GM18907 (cell line): ENCODE measurements at regions not wholly inside any gene's neighbourhood (a gene's known extent, or its start where the extent isn't known, plus 50 kb on each side); places are given as distances from the start of the nearest gene placed in this dataset.
A peak's percentile ranks its signal among the peaks of the same experiment; 100 is the strongest.

Experiments used
- ATAC-seq: cut with Tn5 transposase; IDR thresholded peaks from one replicate; pipeline ENCODE4 v1.9.1; 2021; ENCODE audit warnings: mild to moderate bottlenecking, moderate library complexity; ENCODE audit not compliant: unreplicated experiment

DNA sequence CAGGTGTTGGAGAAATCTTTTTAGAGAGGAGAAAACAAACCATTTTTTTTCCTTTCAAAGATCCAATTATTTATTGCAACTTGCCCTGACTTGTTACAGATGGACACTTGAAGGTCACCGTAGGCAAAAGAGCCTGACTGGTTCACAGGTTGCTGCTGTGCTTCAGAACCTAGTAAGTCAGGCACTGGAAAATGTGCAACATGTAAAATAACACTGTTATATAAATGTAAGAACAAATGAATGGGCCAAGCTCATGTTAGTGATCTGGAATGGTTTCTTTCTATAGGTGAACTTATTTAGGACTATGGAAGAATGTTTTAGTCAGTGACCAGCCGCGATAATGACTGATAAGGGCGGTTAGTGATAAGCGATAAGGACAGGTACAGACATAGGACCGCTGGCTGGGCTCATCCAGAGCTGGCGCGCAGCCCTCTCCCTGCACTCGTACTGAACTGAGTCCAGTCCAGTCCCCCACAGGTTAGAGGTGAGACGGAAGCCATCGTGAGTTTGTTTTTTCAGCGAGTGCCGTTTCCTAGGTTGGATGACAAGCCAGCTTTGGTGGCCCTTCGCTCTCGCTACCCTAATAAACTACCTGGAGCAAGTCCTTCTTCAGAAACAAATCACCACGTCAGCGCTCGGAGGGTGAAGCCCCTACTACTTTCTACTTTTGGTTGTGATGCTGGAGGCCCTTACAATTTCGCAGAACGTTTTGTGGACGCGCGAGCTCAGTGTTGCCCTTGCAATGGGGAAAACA is 94.4 kb upstream of the PRDM1 start:
- ATAC-seq: peak; percentile 44

- no peak for ATAC-seq
Measured at GRCh38 chr6:105990151-105990550, 96.0 kb upstream of the PRDM1 start.

GRCh38 chr6:105988812-105989577 is 97.1 kb upstream of the PRDM1 start:
- no peak for ATAC-seq

GRCh38 chr6:105988321-105988720 is 97.8 kb upstream of the PRDM1 start:
- ATAC-seq: no peak

DNA sequence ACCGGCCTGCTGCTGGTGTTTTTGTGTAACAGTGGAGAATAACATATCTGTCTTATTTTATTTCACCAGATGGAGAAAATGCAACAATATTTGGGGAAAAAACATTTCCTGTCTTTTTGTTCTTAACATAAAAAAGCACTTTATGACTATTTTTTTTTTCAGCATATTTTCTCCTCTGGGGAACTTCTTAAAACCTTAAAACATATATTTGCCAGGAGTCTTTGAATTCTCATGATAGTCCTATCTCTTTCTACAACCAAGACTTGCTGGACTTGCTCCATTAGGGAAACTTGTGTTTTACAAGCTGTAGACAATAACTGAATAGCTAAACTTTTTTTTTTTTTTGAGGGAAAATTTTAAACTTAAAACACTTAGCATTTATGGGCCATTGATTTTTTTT is 98.6 kb upstream of the PRDM1 start:
- ATAC-seq: no peak

GRCh38 chr6:105986998-105987397 is 99.1 kb upstream of the PRDM1 start:
- ATAC-seq: no peak

DNA sequence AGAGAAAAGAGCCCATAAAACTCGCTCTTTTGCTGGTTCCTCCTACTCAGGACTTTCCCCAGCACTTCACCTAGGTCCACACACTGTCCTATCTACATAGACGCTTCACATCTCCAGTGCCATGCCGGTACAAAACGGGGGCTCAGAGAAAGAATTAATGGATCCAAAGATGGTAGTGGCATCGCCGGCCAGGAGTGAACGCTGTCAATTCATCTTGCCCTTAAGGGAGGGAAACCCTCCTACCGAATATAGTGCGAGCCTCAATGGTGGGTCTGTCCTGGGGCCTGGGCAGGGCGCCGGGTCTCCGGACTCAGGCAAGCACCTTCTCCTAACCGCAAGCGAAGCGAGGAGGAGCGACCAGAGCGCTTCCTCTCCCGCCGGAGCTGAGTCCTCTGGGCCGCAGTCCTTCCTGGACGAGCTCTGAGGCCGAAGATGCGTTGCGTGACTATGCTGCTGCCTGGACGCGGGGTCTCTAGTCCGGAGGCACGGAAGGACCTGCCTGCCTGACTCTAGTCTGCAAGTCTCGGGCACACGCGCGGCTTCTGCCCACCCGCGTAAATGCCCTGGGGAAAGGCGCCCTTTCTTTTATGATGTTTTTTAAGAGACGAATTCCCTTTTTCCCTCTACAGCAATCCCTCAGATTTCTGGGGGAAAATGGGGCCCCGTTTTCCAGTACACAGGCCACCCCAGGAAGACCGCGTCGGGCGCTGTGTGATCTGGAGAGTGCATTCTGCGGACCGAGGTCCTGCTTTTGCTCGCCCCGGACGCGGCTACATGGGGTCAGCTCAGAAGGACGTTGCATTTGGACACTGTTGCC is 100.1 kb upstream of the PRDM1 start:
- ATAC-seq: no peak

DNA sequence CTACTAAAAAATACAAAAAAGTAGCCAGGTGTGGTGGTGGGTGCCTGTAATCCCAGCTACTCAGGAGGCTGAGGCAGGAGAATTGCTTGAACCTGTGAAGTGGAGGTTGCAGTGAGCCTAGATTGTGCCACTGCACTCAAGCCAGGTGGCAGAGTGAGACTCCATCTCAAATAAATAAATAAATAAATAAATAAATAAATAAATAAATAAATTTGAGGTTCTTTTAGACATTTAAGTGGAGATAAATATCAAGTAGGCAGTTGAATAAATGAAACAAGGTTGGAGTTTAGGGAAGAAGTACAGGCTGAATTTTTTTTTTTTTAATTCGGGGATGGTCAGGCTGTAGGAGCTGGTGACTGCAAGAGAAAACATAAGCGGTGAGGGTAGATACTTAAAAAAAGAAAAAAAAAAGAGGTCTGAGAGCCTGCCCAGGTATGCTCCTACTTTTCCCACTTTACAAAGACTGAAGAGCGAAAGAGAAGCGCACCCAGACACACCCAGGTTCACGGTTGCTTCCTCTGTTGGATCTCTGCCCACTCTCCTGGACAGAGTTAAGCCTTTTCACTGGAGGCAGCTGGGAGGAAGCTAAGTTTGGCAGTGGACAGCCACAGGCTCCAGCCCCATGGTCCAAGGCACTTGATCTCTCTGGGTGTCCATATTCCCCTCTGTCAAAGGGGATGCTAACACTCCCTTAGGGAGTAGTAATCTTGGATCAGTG is 100.9 kb upstream of the PRDM1 start:
- ATAC-seq: no peak

GRCh38 chr6:105983763-105984162 is 102.4 kb upstream of the PRDM1 start:
- ATAC-seq: no peak

GRCh38 chr6:105982761-105983540 is 103.2 kb upstream of the PRDM1 start:
- ATAC-seq: no peak

GRCh38 chr6:105981888-105982358 is 104.2 kb upstream of the PRDM1 start:
- ATAC-seq: no peak

GRCh38 chr6:105981002-105981887 is 104.9 kb upstream of the PRDM1 start:
- peak; percentile 46 for ATAC-seq

DNA sequence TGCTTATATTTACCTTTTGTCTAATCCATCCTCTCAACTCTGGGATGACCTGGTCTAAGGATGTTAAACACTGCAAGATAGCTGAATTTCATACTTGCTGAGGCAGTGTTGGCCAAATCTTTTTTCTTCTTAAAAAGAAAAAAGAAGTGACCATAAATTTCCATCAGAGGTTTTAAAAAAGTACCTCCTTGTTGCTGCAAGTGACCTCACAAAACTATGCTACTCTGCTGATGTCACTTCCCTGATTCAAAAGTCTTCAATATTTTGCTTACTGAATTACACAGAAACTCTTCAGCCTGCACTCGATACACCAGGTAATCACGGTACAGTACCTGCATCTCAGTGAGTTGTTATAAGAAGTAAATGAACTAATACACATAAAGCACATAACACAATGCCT is 107.2 kb upstream of the PRDM1 start:
- no peak for ATAC-seq

GRCh38 chr6:105977934-105978504 is 108.1 kb upstream of the PRDM1 start:
- no peak for ATAC-seq

DNA sequence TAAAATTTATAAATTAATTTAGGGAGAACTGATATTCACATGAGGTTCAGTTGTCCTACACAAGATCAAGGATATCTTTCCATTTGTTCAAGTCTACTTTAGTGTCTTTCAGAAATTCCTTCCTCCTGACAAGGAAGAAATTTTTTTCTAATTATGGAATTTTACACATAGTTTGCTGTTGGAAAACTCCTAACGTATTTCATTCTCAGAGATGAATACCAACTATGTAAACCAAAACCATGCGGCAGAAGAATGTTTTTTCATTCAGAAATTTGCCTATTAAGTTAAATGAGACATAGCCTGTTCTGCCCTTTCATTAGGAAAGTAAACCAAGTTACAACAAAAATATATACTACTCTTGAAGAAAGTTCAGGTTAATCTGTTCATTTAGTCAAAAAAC is 111.2 kb upstream of the PRDM1 start:
- ATAC-seq: no peak

DNA sequence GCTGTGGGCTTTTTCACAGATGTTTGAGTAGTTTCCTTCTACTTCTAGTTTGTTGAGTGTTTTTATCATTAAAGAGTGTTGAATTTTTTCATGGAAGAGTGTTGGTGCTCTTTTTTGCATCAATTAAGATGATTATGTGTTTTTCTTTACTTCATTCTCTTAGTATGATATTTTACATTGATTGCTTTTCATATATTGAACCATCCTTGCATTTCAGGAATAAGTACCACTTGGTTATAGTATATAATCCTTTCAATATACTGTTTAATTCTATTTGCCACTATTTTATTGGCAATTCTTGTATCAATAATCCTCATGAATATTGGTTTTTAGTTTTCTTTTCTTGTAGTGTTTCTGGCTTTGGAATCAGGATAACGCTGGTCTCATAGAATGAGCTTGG is 113.7 kb upstream of the PRDM1 start:
- ATAC-seq: no peak

DNA sequence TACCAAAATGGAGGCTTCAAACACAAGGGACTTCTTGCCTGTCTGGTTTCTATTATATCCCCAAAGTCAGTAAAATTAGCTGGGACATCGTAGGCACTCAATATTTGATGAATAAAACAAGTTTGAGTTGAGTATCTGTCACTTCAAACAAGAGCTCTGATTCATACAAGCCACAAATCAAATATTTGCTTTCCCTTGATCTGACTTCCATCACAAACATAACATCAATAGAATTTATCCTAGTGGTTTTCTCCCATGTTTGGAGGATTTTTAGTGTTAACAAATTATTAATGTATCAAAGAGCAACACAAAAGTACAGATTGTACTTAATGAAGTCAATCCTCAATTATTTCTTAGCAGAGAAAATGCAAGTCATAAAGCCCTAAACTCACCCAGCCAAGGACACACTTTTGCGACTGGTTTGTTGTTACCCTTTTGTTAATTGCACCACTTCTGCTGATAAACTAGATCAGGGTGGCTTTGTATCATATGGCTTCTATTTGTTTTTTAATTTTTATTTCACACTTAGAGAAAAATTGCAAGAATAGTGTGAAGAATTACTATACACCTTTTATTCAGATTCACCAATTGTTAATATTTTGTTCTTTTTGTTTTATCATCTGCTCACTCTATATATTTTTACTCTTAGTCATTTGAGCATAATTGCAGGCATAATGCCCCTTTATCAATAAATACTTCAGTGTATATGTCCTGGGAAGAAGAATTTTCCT is 117.4 kb upstream of the PRDM1 start:
- ATAC-seq: no peak
